ENCODE measurements at regions not wholly inside any gene's neighbourhood (a gene's known extent, or its start where the extent isn't known, plus 50 kb on each side); places are given as distances from the start of the nearest gene placed in this dataset.

DNA sequence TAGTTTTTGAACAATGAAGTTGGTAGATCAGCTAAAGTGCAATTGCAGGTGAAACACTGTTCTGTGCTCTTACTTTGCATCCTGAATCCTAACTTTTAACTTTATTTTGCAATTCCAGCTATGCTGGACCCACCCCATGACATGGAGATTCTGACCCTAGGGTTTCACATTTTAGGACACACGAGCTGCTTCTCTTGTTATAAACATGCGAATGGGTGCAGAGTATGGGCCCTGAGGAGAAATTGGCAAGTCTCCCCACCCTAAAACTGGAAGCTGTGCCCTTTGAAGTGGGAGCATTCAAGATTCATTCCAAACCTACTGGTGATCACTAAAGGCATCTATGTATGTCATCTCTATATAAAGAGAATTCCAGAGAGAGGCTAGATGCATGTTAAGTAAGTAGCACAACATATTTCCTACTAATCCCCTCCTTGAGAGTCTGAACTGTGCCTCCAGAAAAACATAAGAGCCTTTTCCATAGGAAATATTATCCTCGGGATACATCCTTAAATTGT is 794.3 kb upstream of the ZEB2 start:
- DNase-seq, result no peak

- DNase-seq, result no peak
Measured at GRCh38 chr2:145305889-145306288, 786.0 kb upstream of the ZEB2 start.

GRCh38 chr2:145304501-145304900 is 784.6 kb upstream of the ZEB2 start:
- DNase-seq, result no peak

GRCh38 chr2:145303536-145303935 is 783.6 kb upstream of the ZEB2 start:
- no peak for DNase-seq

GRCh38 chr2:145302886-145303285 is 783.0 kb upstream of the ZEB2 start:
- DNase-seq, result no peak

DNA sequence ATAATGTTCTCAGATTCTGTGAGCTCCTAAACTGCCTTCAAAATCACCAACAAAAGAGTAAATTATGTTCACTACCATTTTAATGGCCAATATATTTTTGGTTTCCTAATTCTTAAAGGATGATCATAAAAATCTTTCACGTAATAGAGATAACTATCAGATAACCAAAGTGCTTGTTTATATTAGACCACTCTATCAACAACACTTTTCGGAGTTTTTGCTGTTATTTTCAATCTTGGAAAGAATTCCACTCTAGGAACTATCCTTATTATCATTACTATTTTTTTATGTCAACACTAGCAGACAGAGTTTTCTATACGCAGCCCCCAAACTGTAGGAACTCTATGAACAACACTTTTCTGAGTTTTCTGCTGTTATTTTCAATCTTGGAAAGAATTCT is 782.5 kb upstream of the ZEB2 start:
- no peak for DNase-seq

DNA sequence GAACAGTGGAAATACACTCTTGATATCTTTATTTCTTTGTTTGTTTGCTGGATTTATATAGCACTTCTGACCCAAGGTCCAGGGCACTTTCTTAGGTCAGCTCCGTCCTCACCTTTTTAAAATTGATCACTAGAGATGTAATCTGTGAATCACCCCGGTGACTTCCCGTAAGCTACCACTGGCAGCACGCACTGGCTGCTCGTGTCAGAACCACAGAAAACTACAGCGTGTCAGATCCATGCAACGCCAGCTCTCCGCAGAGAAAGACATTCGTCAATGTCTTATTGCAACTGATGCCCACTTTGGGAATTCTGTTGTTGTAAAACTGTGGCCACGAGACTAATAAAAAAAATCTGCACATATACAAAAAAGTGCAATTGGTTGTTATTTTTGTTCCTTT is 779.4 kb upstream of the ZEB2 start:
- no peak for DNase-seq

- no peak for DNase-seq
Measured at GRCh38 chr2:145292166-145292565, 772.2 kb upstream of the ZEB2 start.

DNA sequence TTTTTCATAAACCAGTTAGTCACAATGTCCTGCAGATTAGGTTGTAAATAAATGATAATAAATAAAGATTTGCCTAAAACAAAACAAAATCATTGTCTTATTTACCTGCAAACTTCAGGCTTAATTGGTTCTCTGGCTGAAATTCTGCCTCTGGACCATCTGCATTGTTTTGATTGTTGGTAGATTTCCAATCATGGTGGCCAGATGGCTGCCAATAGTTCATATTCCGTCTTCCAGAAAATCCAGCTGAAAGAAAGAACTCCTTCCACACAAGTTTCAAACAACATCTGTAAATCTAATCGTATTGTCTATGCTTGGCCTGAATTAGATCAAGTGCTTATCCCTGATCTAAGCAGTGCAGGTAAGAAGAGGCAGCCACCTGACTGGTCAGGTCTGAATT is 771.1 kb upstream of the ZEB2 start:
- no peak for DNase-seq

DNA sequence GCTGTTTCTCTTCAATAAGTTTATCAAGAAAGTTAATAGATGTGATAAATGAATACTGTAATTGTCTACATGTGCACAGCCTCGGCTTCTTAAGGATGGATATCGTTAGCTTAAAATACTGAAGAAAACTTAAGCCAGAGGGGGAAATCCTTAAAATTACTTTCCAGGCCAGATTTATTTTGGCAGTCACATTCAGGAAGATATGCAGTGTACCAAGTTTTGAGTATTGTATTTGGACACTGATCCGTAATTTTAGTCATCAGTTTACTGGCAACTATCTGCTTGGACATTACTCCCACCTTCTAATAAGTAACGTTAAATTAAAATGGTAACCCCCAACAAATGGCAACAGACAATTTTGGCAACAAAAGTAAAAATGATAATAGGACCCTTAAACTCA is 770.0 kb upstream of the ZEB2 start:
- no peak for DNase-seq

GRCh38 chr2:145288650-145289496 is 769.0 kb upstream of the ZEB2 start:
- no peak for DNase-seq

GRCh38 chr2:145287736-145288135 is 767.8 kb upstream of the ZEB2 start:
- no peak for DNase-seq

GRCh38 chr2:145286716-145287275 is 766.9 kb upstream of the ZEB2 start:
- no peak for DNase-seq

GRCh38 chr2:145284551-145284950 is 764.6 kb upstream of the ZEB2 start:
- no peak for DNase-seq

GRCh38 chr2:145283131-145283530 is 763.2 kb upstream of the ZEB2 start:
- DNase-seq, result no peak

DNA sequence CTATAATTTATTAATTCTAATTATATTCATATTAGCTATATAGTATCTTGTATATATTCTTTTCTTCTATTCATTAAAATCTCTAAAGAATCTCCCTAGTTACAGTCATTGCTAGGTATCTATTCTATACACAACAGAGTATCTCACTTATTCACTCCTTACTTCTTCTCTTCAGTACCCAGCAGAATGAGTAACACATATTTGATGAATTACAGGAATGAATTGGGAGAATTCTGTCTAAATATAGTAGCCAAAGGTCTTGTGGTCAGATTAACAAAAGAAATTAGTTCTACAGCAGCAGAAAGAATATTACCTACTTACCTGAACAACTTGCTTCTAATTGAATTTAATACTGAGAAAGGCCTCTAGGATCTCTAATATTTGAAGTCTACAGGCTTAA is 758.0 kb upstream of the ZEB2 start:
- no peak for DNase-seq

DNA sequence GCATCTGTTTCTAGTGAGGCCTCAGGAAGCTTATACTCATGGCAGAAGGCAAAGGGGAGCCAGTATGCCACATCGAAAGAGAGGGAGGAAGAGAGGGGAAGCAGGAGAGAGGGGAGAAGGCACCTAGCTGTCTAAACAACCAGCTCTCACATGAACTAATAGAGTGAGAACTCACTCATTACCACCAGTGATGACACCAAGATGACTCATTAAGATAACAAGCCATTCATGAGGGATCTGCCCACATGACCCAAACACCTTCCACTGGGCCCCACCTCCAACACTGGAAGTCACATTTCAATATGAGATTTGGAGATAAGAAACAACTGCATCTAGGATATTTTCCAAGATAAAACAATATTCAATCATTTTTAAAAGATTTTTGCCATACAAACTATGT is 753.9 kb upstream of the ZEB2 start:
- DNase-seq, result no peak

DNA sequence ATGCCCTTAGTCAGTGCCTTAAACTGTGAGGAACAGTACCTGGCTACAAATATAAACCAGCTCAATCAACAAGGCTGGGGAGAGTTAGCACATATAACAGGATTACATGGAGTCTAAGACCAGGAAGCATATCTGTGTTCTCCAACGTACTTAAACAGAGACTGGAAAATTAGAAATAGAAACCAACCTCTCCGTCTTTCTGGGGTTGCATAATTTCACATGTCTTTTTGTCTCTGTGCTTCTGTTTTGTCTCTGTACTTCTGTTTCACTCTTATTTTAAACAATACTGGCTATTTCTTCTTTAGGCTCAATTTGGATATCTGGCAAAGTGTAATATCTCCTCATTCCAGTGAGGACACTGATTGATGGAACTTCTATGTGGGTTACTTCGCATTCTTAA is 749.0 kb upstream of the ZEB2 start:
- DNase-seq, result no peak

GRCh38 chr2:145267451-145267850 is 747.5 kb upstream of the ZEB2 start:
- no peak for DNase-seq

DNA sequence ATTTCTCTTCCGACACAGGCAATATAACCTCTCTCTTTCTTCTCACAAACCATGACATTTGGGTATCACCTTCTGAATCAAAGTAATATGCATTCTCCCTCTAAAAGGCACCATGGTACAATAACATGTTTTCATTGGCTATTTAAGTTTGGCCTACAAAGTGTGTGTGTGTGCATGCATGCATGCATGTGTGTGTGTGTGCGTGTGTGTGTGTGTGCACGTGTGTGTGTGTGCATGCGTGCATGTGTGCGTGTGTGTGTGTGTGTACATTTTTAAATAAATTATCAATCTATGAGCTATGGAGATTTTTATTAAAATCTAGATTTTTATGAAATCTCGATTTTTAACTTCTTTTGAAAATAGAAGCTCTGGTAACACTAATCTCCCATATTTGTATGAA is 745.3 kb upstream of the ZEB2 start:
- DNase-seq, result no peak

GRCh38 chr2:145260674-145261073 is 740.8 kb upstream of the ZEB2 start:
- no peak for DNase-seq

DNA sequence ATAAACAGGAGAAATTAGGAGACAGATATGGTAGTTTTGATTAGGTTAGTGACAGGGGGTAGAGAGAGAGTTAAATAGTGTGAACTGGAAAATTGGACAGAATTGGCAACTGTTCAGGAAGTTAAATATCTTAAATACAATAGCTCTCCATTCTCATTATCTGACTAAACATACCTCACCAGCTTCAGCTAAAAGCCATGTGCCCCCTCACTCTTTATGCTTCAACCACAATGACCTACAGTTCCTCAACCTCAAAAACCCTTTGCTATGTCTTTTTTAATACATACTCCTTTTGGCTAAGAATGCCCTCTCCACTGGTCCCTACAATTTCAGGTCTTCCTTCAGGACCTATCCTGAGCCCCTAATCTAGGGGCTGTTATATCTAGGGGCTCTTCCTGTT is 740.2 kb upstream of the ZEB2 start:
- DNase-seq, result no peak

GRCh38 chr2:145258903-145259579 is 739.1 kb upstream of the ZEB2 start:
- DNase-seq, result no peak

DNA sequence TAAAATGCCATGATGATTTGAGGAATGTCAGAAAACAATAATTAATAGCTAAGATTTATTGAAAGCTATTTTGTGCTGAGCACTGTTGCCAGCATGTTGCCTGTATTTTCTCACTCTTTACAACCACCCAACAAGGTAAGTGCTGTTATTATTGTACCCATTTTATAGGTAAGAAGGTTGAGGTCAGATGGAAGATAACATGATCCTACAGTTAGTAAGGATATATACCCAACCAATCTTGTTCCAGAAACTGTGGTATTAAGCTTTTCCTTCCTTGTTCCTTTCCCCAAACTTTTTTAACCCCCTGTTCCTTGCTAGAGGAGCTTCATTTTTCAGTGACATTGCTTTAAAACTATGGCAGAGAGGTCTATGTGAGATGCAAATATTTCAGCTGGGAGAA is 738.0 kb upstream of the ZEB2 start:
- no peak for DNase-seq

All from activated T-cell treated with anti-CD3 and anti-CD28 coated beads, Interleukin-2, amount 50 U/mL, for 1 hour (primary cell).